ENCODE measurements at regions not wholly inside any gene's neighbourhood (a gene's known extent, or its start where the extent isn't known, plus 50 kb on each side); places are given as distances from the start of the nearest gene placed in this dataset.

DNA sequence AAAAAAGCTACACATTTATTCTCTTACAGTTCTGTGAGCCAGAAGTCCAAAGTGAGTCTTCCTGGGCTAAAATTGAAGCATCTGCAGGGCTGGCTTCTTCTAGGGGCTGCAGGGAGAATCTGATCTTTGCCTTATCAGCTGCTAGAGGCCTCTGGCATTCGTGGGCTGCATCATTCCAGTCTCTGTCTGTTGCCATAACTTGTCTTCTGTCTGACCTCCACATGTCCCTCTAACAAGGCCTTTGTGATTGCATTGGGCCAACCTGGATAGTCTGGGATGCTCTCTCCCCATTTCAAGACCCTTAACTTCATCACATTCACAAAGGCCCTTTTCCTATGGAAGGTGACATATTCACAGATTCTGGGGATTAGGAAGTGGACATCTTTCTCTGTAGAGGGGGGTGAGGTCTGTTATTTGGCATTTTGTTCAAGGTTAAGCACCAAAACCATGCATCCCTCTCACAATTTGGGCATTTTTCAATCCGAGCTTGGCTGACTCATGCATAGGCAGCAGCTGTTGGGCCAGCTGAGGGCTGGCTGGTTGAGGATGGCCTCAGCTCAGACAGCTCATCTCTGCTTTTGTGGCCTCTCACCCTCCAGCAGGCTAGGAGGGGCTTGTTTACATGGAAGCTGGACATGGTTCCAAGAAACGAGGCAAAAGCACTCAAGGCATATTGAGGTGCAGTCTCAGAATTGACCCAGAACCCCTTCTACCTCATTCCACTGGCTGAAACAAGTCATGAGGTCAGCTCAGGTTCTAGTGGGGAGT lies 116.1 kb upstream of the NXT1 start:
- no peaks in the 10 kb centered on the region for H3K4me1 ChIP-seq (replicated peaks)
- H3K27ac ChIP-seq, result no peak overlapping the region
- TF ChIP-seq, protein P1, sequence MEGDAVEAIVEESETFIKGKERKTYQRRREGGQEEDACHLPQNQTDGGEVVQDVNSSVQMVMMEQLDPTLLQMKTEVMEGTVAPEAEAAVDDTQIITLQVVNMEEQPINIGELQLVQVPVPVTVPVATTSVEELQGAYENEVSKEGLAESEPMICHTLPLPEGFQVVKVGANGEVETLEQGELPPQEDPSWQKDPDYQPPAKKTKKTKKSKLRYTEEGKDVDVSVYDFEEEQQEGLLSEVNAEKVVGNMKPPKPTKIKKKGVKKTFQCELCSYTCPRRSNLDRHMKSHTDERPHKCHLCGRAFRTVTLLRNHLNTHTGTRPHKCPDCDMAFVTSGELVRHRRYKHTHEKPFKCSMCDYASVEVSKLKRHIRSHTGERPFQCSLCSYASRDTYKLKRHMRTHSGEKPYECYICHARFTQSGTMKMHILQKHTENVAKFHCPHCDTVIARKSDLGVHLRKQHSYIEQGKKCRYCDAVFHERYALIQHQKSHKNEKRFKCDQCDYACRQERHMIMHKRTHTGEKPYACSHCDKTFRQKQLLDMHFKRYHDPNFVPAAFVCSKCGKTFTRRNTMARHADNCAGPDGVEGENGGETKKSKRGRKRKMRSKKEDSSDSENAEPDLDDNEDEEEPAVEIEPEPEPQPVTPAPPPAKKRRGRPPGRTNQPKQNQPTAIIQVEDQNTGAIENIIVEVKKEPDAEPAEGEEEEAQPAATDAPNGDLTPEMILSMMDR (IDR thresholded peaks at IDR 0.05), result no peak
- TF ChIP-seq POLR2A (IDR thresholded peaks at IDR 0.05) (no peak), POLR2AphosphoS5 (IDR thresholded peaks at IDR 0.05) (no peak)
- WGBS, result 90% methylated on average over 3 of the region's 3 CpGs
- no peaks in the 10 kb centered on the region for H3K9me3 ChIP-seq
- no peak overlapping the region for H3K4me3 ChIP-seq
- H3K27me3 ChIP-seq (replicated peaks; ENCODE audit: insufficient read depth), result no peaks in the 10 kb centered on the region
- H3K36me3 ChIP-seq, result no peaks in the 10 kb centered on the region
- no peak for DNase-seq (ENCODE audit: low spot score)
- intact Hi-C loops (cut with DNase I), result loop anchor here (5.0 kb wide), 1 partner anchor 542 kb away; no protein-coding TSS in a partner anchor

DNA sequence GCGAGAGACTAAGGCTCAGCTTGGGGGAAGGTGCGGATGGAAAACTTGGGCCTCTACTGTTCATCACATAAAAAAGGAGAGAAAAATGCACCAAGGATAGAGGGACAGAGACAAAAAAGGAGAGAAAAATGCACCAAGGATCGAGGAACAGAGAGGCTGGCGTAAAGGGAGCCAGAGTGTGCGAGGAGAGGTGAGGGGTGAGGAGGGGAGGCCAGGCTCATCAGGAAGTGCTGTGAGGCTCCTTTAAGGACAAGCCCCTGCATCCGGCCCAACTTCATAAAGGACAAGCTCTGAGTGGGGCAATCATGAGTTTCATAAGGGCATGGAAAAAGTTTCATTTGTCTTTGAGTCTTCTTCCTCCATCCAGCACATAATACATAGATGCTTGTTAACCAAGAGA lies 117.2 kb upstream of the NXT1 start:
- intact Hi-C loops (cut with DNase I), result no loop called here
- no peak for DNase-seq (ENCODE audit: low spot score)
- Histone ChIP-seq H3K27ac (no peak overlapping the region), H3K27me3 (replicated peaks; ENCODE audit: insufficient read depth) (no peaks in the 10 kb centered on the region), H3K9me3 (no peaks in the 10 kb centered on the region), H3K4me3 (no peak overlapping the region), H3K4me1 (replicated peaks) (no peaks in the 10 kb centered on the region), H3K36me3 (no peaks in the 10 kb centered on the region)
- WGBS, result 95% methylated on average over 6 of the region's 6 CpGs
- TF ChIP-seq POLR2A (IDR thresholded peaks at IDR 0.05) (no peak), POLR2AphosphoS5 (IDR thresholded peaks at IDR 0.05) (no peak)
- TF ChIP-seq, protein P1 (IDR thresholded peaks at IDR 0.05), result no peak

DNA sequence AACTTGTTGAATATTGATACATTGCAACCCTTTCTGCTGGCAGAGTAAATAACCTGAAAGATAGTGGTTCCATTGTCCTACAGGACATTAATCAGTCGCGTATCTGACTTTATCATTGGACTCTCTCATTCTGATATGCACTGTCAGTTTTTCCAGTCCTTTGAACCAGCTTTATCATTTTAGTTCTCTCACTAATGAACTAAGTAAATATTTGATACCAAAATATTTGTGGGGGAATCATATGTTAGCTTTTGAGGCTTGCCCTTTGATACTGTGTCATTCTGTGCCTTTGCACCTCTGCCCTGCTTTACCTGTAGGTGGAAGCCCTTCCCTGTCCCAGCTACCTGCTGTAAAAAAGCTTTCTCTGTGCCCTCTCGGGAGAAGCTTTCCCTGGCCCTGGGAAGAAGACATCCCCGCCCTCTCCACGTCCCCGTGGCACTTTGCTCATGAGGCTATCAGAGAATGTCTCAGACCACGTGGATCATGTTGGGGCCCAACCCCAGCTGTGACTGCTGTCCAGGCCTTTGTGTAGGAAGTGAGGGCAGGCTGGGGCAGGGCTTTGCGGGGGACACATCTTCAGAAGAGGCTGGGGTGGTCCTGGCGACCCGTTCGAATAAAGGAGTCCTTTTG lies 117.8 kb upstream of the NXT1 start:
- H3K4me1 ChIP-seq (replicated peaks), result no peaks in the 10 kb centered on the region
- H3K27ac ChIP-seq, result no peak overlapping the region
- no peak for TF ChIP-seq POLR2AphosphoS5 (IDR thresholded peaks at IDR 0.05)
- TF ChIP-seq, protein P1 (IDR thresholded peaks at IDR 0.05), result no peak
- TF ChIP-seq POLR2A (IDR thresholded peaks at IDR 0.05), result no peak
- H3K27me3 ChIP-seq (replicated peaks; ENCODE audit: insufficient read depth), result no peaks in the 10 kb centered on the region
- intact Hi-C loops (cut with DNase I), result no loop called here
- 83% methylated on average over 11 of the region's 11 CpGs for WGBS
- no peak overlapping the region for H3K4me3 ChIP-seq
- no peaks in the 10 kb centered on the region for H3K9me3 ChIP-seq
- no peaks in the 10 kb centered on the region for H3K36me3 ChIP-seq
- no peak for DNase-seq (ENCODE audit: low spot score)

DNA sequence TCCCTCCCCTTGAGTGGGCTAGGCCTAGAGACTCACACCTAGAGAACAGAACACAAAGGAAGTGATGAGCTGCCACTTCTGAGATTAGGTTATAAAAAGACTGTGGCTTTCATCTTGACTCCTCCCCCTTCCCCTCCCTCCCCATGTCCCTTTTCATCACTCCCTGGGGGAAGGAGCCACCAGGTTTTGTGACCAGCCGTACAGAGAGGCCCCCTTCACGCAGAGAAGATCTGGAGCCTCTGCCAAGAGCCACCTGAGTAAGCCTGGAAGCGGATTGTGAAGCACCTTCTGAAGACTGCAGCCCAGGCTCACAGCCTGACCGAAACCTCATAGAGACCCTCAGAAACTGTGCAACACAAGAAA lies 118.4 kb upstream of the NXT1 start:
- H3K36me3 ChIP-seq, result no peaks in the 10 kb centered on the region
- intact Hi-C loops (cut with DNase I), result no loop called here
- TF ChIP-seq POLR2A (IDR thresholded peaks at IDR 0.05) (no peak), POLR2AphosphoS5 (IDR thresholded peaks at IDR 0.05) (no peak)
- TF ChIP-seq, protein P1 (IDR thresholded peaks at IDR 0.05), result no peak
- WGBS, result 94% methylated on average over 4 of the region's 4 CpGs
- no peaks in the 10 kb centered on the region for H3K4me1 ChIP-seq (replicated peaks)
- no peak for DNase-seq (ENCODE audit: low spot score)
- no peak overlapping the region for H3K27ac ChIP-seq
- H3K9me3 ChIP-seq, result no peaks in the 10 kb centered on the region
- no peaks in the 10 kb centered on the region for H3K27me3 ChIP-seq (replicated peaks; ENCODE audit: insufficient read depth)
- H3K4me3 ChIP-seq, result no peak overlapping the region
